Activated CD8-positive, alpha-beta memory T cell treated with anti-CD3 and anti-CD28 coated beads for 48 hours (primary cell): ENCODE measurements at regions not wholly inside any gene's neighbourhood (a gene's known extent, or its start where the extent isn't known, plus 50 kb on each side); places are given as distances from the start of the nearest gene placed in this dataset.

Experiments used
- DNase-seq, 3 experiments: peaks; one replicate each; pipeline ENCODE4 v3.0.0-alpha.2; 2020; ENCODE audit warnings: low read depth in 2 of 3, low spot score in 2 of 3

GRCh38 chr16:86925067-86925791 lies 346.9 kb downstream of the FOXL1 start:
- no peak for DNase-seq

GRCh38 chr16:86926181-86927094 lies 348.1 kb downstream of the FOXL1 start:
- no peak for DNase-seq

GRCh38 chr16:86927699-86928098 lies 349.4 kb downstream of the FOXL1 start:
- no peak for DNase-seq

- no peak for DNase-seq
These were observed 350.2 kb downstream of the FOXL1 start for GRCh38 chr16:86928523-86929011.

- DNase-seq = no peak
These were observed 350.9 kb downstream of the FOXL1 start for GRCh38 chr16:86929057-86929871.

- no peak for DNase-seq
These were observed 351.7 kb downstream of the FOXL1 start for GRCh38 chr16:86930001-86930400.

- no peak for DNase-seq
These were observed 352.5 kb downstream of the FOXL1 start for GRCh38 chr16:86930663-86931373.

GRCh38 chr16:86931410-86931941 lies 353.1 kb downstream of the FOXL1 start:
- DNase-seq = no peak

- no peak for DNase-seq
These were observed 354.0 kb downstream of the FOXL1 start for GRCh38 chr16:86932130-86932982.

GRCh38 chr16:86934581-86935375 lies 356.4 kb downstream of the FOXL1 start:
- no peak for DNase-seq

GRCh38 chr16:86939609-86940008 lies 361.3 kb downstream of the FOXL1 start:
- DNase-seq = no peak

- DNase-seq = no peak
These were observed 363.4 kb downstream of the FOXL1 start for GRCh38 chr16:86941731-86942130.

GRCh38 chr16:86942151-86943051 lies 364.1 kb downstream of the FOXL1 start:
- no peak for DNase-seq

- no peak for DNase-seq
These were observed 367.0 kb downstream of the FOXL1 start for GRCh38 chr16:86945166-86945900.

- no peak for DNase-seq
These were observed 368.0 kb downstream of the FOXL1 start for GRCh38 chr16:86946396-86946795.

- no peak for DNase-seq
These were observed 368.6 kb downstream of the FOXL1 start for GRCh38 chr16:86946981-86947380.

GRCh38 chr16:86948046-86948445 lies 369.1 kb downstream of the C16orf95 start:
- DNase-seq = no peak
